ENCODE measurements at regions not wholly inside any gene's neighbourhood (a gene's known extent, or its start where the extent isn't known, plus 50 kb on each side); places are given as distances from the start of the nearest gene placed in this dataset.
"Not testable (repeated sequence)": the region's sequence is repeated elsewhere in the genome, so short reads cannot be mapped to it uniquely, and the experiment has no call there.

DNA sequence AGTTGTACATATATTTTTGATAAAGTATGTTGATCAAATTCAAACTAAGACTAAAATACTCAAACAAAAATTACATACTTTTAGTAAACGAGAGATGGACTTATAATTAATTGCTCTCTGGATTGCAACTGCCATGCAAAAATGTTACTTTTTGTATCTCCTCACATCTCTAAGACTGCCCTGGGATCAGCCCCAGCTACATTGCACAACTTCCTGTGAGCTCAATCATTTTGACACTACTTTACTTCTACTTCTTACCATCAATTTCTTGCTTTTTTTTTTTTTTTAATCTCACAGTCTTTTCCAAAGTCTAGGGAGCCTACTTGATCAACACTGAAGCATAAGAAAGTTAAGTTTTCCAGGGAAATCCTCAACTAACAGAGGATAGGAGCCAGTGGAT, 506.0 kb upstream of the CDH10 start:
- DNase-seq: no peak

- no peak for DNase-seq
These were observed 483.8 kb upstream of the CDH10 start for GRCh38 chr5:25128606-25129005.

DNA sequence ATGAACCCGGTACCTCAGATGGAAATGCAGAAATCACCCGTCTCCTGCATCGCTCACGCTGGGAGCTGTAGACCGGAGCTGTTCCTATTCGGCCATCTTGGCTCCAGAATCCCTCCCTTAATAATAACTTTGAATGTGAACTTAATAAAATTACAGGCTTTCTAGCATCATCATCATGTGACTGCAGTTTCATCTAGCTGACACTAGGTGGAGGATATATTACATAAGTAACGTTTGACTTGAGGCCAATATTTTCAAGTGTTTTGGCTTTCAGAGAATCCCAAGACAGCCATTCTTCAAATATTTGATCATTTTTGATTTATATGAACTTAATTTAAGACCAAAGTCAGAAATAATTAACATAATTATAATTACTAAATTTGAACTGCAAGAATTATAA, 474.9 kb upstream of the CDH10 start:
- no peak for DNase-seq

GRCh38 chr5:25107853-25108252, 463.1 kb upstream of the CDH10 start:
- no peak for DNase-seq

- DNase-seq: no peak
These were observed 454.8 kb upstream of the CDH10 start for GRCh38 chr5:25099538-25099937.

DNA sequence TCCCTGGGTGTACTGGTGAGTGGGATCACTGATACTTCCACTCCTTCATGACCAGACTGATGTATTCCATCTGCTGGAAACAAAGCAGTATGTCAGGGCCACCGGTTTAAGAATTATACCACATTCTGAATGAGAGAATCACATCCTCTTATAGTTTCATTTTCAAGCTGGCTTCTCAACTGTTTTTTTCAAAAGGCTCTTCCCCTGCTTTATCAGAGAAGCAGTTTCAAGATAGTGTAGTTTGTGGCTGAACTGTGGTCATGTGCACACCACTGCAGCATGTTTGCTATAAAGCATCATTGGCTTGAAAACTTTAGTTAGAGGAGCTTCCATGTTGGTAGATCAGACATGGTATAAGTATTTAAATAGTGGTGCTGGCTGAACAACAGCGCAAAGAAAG, 450.5 kb upstream of the CDH10 start:
- no peak for DNase-seq

GRCh38 chr5:25094219-25094618, 449.4 kb upstream of the CDH10 start:
- no peak for DNase-seq

GRCh38 chr5:25091921-25092320, 447.1 kb upstream of the CDH10 start:
- no peak for DNase-seq

GRCh38 chr5:25090854-25091253, 446.1 kb upstream of the CDH10 start:
- DNase-seq: no peak

GRCh38 chr5:25090275-25090674, 445.5 kb upstream of the CDH10 start:
- no peak for DNase-seq

- DNase-seq: not testable (repeated sequence)
These were observed 443.9 kb upstream of the CDH10 start for GRCh38 chr5:25088689-25089088.

- DNase-seq: not testable (repeated sequence)
These were observed 438.5 kb upstream of the CDH10 start for GRCh38 chr5:25083261-25083660.

- no peak for DNase-seq
These were observed 421.5 kb upstream of the CDH10 start for GRCh38 chr5:25066239-25066638.

DNA sequence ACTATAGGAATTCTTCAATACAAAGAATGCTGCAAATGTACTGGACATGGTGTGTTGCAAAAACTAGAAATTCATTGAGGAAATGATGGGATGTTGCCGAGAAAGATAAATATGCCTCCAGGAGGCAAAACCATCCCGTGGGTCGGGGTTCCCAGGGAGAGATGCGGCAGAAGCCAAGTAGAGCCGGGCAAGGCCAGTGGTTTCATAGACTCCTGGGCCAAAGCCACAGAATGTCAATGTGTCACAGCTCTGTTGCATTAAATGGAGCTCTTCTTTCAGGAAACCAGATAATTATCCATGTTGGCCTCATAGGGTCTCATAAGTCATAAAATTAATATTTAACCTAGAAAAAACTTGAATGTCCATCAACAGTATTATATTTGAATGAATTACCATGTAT, 419.5 kb upstream of the CDH10 start:
- no peak for DNase-seq

GRCh38 chr5:25060575-25060974, 415.8 kb upstream of the CDH10 start:
- no peak for DNase-seq

DNA sequence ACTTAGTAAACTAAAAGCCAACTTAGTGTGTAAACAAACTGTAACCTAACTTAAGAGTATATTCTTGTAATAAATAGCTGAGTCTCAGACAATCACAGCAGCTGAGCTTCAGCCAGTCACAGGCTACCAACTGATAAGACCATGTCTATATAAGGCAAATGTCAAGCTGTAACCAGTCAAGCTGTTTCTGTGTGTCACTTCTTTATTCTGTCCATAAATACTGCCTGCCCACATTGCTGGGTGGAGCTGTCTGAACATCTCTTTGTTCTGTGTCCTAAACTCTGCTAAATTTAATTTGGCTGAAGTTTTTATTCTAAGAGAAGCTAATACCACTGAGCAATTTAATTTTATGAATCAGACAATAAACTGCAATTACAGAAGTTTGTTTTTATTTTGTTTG, 412.1 kb upstream of the CDH10 start:
- no peak for DNase-seq

DNA sequence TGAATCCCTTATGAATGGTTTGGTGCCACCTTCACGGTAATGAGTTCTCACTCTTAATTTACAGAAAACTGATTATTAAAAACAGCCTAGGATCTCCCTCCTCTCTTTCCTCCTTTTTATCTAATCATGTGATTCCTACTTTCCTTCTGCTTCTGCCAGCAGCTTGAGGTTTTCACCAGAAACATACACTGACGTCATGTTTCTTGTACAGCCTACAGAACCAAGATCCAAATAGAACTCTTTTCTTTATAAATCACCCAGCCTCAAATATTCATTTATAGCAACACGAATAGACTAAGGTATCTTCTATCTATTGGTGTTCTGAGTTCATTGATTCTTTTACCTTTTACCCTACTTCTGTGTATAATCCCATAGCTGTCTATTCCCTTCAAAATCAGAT, 388.9 kb upstream of the CDH10 start:
- no peak for DNase-seq

GRCh38 chr5:25029004-25029403, 384.2 kb upstream of the CDH10 start:
- DNase-seq: no peak

DNA sequence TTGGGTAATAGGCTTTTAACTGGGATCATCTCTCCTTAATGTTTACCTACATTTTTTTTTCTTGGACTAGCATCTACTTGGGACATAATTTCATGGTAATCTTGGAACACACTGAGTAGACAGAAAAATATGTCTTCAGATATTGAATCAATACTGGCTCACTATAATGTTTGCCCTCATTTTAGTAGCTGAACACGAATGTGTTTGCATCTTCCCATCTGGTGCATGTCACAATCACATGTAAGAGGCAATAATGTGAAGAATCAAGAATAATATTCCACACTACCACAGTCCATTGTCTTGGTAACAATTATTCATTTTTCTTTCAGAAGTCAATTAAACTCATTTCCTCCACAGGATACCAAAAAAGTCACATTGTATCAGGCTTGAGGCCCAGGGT, 382.7 kb upstream of the CDH10 start:
- no peak for DNase-seq

GRCh38 chr5:25027061-25027460, 382.3 kb upstream of the CDH10 start:
- no peak for DNase-seq

DNA sequence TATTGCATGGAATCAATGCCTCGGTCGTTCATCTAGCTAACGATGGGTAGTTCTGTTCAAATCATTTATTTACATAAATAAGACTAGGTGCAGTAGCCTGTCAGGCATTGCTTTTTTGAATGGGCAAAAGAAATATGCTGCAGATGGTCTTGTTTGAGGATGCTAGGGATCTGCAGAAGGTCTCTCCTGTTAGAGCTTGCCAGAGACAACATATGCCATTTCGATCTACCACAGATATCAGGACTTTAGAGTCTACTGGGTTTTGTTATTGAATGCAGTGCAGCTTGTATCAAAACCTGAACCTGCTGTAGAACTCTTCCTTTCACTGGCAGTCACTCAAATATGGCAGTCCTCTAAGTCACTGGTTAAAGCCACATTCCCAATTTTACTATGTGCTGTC, 381.1 kb upstream of the CDH10 start:
- no peak for DNase-seq

GRCh38 chr5:25020454-25020853, 375.7 kb upstream of the CDH10 start:
- DNase-seq: no peak

DNA sequence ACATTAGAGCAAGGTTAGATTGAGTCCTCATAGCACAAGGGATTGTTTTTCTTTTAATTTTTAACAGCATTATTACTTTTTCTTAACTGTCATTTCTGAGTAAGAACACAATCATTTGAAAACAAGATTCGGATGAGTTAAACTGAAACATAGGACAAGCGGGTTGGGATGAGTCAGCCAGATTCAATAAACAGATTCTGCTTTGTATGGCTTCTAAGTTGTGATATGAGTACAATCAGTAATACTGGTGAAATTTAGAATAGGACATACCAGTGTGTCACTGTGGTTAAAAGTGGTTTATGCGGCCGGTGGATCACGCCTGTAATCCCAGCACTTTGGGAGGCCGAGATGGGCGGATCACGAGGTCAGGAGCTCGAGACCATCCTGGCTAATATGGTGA, 364.3 kb upstream of the CDH10 start:
- DNase-seq: no peak

DNA sequence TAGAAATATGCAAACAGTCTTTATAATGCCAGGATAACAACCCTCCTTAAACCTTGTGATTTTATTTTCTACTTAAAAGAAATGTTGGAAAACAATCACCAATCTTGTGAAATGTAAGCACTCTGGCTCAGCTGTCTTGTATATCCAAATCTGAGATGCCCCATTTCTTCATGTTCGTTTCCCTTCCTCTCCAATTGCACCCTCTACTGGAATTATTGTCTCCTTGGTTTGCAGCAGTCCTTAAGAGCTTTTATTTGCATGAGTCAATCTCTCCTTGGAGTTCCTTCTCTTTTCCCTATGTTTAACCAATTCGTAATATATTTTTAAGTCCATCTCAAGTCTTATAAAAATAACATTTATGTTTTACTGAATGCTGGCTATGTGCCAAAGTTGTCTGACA, 362.0 kb upstream of the CDH10 start:
- DNase-seq: no peak

- DNase-seq: no peak
These were observed 361.5 kb upstream of the CDH10 start for GRCh38 chr5:25006237-25006636.

DNA sequence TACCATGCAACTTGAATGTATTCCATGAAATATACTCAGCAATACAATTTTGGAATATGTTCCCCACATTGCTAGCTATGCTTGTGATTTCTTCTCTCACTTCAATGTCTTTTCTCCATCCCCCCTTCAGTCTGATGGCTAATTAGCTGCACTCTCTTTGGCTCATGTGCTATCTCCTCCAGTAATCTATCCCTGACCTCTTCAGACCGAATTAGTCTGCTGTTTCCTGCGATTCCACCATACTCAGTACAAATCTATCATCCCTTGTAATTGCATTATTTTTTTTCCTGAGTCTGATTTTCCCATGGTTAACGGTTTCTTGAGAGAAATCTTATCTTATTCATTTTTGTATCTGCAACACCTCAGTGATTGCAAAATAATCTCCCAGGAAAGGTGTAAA, 360.7 kb upstream of the CDH10 start:
- no peak for DNase-seq
